GM18861 (cell line): ENCODE measurements at regions not wholly inside any gene's neighbourhood (a gene's known extent, or its start where the extent isn't known, plus 50 kb on each side); places are given as distances from the start of the nearest gene placed in this dataset.

Experiments
- ATAC-seq: cut with Tn5 transposase; IDR thresholded peaks from one replicate; pipeline ENCODE4 v1.9.1; 2021; ENCODE audit not compliant: unreplicated experiment

GRCh38 chr10:90447831-90448230, 410.0 kb downstream of the HTR7 start:
- ATAC-seq, result no peak

GRCh38 chr10:90450797-90451196, 407.0 kb downstream of the HTR7 start:
- ATAC-seq, result no peak

DNA sequence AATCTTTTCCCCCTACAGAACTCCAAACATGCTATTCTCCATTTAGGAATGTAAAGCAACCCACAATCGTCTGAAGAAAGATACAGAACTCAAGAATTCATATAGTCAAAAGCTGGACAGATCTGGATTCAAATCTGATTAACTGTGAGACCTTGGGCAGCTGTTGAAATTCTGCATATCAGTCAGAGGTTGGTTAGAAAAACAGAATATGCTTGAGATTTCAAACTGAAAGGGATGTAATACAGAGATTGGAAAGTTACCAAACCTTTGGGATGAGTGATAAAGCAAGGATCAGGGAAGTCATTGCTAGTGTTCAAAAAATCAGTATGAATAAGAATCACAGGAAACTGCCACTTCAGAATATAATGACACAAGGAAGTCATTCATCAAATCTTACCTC, 406.6 kb downstream of the HTR7 start:
- ATAC-seq, result no peak

DNA sequence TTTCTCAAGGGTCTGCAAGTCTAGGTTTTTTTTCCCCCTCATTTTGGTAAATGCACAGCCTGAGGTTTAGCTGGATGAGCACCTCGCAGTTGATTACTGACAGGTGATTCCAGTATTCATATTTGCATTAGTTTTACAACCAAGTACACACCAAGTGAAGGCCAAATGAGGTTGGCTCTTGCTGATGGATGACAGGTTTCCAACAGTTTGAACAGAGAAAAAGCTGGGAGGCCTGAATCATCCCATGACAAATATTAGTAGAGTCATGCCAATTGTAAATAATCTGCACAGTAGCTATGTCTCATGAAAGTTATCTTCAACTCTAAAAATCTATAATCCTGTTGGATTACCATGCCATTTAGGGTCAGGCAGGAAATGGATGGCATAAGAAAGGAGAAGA, 399.8 kb downstream of the HTR7 start:
- no peak for ATAC-seq

DNA sequence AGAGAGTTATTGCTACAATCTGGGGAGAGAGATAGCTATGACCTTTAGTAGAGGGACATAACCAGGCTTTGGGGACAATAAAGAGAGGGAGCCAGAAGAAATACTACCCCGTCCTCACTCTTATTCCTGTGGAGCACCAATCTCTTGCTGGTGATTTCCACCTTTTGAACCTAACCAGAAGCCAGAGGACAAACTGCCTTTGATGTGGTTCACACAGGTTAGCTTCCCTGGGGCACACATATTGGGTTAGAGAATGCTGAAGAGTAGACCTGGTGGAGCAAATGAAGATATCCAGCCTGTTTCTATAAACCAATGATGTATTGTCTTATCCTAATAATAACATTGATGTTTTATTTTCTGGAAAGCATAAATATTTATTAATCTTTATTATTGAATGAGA, 399.3 kb downstream of the HTR7 start:
- no peak for ATAC-seq

GRCh38 chr10:90461437-90462155, 396.2 kb downstream of the HTR7 start:
- no peak for ATAC-seq

GRCh38 chr10:90462749-90463470, 394.9 kb downstream of the HTR7 start:
- ATAC-seq, result no peak

DNA sequence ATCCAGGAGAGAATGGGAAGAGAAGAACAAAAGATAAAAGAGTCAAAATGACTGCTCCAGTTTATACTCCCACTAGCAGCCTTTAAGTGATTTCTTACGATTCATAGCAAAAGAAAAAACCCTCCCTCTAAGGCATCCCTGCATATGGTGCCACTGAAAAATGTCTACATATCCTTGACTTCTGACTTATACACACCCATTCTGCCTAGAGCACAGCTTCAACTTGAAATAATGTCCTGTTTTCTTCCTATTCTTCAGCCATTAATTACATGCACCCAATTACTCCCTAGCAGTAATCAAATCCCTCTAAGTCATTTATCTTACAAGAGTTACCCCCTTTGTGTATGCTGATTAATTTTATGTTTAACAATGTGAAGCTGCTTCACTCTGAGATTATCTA, 393.5 kb downstream of the HTR7 start:
- ATAC-seq, result no peak

DNA sequence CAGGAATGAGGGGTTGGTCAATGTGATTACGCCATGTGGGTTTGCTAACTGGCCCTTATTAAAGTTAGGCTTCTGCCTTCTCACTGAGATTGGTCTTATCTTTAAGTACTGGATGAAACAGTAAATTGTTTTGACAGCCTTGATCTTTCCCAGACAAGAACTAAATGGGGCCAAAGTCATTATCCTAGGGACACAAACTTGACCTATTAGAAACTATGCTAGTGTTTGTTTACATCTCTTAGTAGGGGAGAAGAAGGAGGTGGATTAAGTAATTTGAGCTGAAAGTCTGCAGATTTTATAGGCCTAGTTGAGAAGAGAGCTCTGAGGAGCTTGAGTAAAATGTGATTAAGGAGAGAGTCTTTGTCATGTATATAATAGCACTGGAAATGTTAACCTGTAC, 386.9 kb downstream of the HTR7 start:
- no peak for ATAC-seq

DNA sequence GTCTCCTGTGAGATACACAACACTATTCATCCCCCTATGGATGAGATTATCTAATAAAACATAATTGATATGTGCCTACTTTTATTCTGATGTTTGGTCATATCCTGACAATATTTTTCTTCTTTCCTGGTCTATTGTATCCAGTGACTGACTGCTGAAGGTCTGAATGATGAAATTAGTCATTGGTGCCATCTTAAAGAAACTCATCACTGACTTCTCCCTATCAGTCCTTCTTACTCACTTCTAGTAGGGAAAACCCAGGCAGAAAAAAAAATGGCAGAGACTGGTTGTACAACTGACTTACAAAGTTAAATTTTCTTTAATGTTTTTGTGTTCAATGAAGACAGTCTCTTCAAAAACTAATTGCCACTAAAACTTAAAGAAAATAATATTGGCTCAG, 377.4 kb downstream of the HTR7 start:
- no peak for ATAC-seq

- no peak for ATAC-seq
Observed at GRCh38 chr10:90481326-90481923, 376.4 kb downstream of the HTR7 start.

DNA sequence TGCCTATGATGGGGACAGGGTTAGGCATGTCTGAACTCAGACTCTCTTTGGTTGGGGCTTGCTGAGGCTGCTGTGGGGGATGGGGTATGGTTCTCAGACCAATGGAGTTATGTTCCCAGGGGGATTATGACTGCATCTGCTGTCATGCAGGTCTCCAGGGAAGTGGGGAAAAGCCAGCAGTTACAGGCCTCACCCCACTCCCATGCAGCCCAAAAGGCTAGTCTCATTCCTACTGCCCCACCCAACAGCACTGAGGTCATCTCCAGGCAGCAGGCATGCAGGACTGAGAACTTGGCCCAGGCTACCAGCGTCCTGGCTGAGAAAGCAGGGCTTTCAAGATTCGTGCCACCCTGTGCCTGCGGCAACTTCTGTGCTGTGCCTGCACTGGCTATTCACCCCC, 373.3 kb downstream of the HTR7 start:
- no peak for ATAC-seq

DNA sequence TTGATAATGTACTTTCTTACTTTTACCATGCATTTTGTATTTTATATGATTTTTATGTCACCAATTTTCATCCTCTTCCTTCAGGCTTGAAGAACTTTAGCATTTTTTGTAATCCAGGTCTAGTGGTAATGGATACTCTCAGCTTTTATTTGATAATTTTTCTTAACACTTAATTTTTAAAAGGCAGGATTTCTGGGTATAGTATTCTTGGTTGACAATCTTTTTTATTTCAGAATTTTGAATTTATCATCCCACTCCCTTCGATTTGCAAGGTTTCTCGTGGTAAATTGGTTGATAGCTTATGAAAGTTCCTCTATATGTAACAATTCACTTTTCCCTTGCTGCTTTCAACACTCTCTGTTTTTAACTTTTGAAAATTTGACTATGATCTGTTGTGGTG, 363.7 kb downstream of the HTR7 start:
- ATAC-seq, result no peak

DNA sequence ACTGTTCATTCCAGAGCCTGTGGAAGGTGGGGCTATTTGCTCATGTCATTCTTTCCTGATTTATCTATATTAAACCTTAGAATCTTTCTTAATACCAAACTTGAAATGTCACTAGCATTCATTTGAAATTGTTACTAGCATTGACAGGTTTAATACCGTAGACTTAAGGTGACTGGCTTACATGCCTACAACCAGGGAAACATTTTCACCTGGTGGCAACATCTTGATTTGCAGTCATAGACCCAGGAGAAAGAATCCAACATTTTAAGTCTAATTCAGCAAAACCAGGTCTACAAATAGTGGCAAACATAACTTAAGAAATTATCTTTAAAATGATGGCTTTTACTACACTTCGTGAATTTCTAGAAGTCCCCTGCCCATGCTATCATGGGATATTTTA, 353.7 kb downstream of the HTR7 start:
- ATAC-seq, result no peak

GRCh38 chr10:90526721-90527120, 331.1 kb downstream of the HTR7 start:
- no peak for ATAC-seq

- ATAC-seq, result no peak
Observed at GRCh38 chr10:90530521-90530920, 327.3 kb downstream of the HTR7 start.

DNA sequence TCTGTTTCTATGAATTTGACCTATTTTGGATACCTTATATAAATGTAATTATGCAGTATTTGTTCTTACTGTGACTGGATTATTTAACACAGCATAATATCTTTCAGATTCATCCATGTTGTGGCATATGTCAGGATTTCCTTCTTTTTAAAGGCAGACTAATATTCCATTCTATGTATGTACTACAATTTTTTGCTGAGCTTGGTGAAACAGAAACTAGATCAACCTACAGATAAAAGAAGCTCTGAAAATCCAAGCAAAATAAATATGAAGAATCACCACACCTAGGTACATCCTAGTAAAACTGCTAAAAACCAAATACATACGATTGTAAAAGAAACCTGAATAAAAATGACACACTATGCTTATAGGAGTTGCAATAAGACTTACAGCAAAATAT, 300.5 kb downstream of the HTR7 start:
- no peak for ATAC-seq

DNA sequence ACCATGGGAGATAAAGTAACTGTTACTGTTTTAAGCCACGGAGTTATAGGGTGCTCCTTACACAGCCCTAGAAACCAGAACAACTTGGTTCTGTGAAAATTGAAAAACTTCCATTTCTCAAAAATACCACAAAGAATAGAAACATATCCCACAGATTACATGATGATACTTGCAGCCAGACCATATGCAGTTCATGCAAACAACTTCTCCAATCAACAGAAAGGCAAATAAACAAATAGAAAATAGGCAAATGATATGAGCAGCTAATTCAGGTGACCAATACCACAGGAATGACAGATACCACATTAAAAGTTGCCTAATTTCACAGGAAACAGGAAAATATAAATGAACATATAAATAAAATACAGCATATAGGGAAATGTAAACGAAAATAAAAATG, 297.5 kb downstream of the HTR7 start:
- no peak for ATAC-seq

DNA sequence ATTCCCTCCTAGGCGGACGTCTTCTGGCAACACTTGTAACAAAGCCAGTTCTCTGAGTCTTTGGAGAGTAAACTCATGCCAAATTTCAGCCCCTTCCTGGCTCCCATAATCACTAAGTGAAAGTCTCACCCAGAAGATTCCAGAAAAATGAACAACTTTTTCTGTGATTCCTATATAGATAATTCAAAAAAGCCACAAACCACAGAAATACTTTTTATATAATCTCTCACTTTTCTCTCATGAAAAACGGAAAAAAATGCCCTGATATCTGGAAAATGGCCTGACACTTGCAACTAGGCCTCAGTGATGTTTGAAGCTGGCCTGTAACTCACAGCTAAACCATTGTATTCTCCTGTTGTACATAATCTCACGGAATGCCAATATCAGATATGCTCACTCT, 296.2 kb downstream of the HTR7 start:
- ATAC-seq, result no peak

DNA sequence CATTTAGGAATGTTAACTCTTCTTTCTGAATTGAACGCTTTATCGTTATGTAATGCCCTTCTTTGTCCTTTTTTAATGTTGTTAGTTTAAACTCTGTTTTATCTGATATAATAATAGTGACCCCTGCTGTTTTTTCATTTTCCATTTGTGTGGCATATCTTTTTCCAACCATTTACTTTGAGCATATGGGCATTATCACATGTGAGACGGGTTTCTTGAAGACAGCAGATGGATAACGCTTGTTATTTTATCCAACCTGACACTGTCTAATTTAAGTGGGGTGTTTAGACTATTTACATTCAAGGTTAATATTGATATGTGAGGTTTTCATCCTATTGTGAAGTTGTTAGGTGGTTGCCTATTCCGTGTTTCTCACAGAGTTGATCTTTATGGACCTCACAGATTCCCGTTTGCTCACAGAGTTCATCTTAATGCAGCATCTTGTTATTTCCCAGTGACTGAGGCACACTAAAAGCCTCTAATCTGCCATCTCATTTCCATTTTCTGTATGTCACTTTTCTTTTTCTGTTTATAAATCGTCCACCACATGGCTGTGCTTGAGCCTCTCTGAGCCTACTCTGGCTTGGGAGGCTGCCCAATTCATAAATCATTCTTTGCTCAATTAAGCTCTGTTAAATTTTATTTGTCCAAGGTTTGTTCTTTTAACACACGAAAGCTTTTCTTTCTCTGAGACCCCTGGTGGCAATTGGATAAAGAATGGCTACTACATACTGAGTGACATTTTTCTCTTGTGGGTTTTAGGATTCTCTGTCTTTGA, 286.2 kb downstream of the HTR7 start:
- no peak for ATAC-seq

- no peak for ATAC-seq
Observed at GRCh38 chr10:90575125-90575524, 282.7 kb downstream of the HTR7 start.

DNA sequence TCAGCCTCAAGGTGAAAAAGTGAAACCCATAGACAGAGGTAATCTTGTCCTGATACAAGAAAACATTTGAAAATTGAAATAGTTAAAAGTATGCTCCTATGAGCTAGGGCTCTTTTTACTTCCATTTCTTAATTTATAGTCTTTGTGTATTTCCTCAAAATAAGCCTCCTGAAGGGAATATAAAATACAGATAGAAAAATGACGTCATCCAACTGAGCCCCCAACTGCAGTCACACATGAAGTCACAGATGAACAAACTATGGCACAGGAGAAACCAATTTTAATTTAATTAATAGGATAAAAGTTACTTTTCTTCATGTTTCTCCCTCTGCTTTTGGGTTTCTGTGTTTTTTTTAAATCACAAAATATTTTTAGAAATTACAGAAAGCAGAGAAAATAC, 280.3 kb downstream of the HTR7 start:
- no peak for ATAC-seq
